Hepatocyte (in vitro differentiated cells): ENCODE measurements at regions not wholly inside any gene's neighbourhood (a gene's known extent, or its start where the extent isn't known, plus 50 kb on each side); places are given as distances from the start of the nearest gene placed in this dataset.

Source experiments
- DNase-seq: peaks from one replicate; pipeline ENCODE4 v3.0.0-alpha.2; 2016; ENCODE audit warnings: low spot score
- H2AFZ ChIP-seq: fragments of 200-600 bp; sonication (generic); 2 replicates; pipeline ENCODE4 v1.6.0; 2016; ENCODE audit warnings: antibody characterized with exemption, mild to moderate bottlenecking
- H3K27ac ChIP-seq: fragments of 200-600 bp; sonication (generic); 2 replicates; pipeline ENCODE4 v1.5.1; 2016; ENCODE audit warnings: mild to moderate bottlenecking
- H3K27me3 ChIP-seq: fragments of 200-600 bp; sonication (generic); 2 replicates; pipeline ENCODE4 v1.6.1; 2016
- H3K36me3 ChIP-seq: fragments of 200-600 bp; sonication (generic); replicated peaks from 2 replicates; pipeline ENCODE4 v1.5.1; 2016; ENCODE audit warnings: low read depth; ENCODE audit not compliant: insufficient read depth
- H3K4me1 ChIP-seq: fragments of 200-600 bp; sonication (generic); 2 replicates; pipeline ENCODE4 v1.5.1; 2016; ENCODE audit warnings: mild to moderate bottlenecking, moderate library complexity; ENCODE audit not compliant: insufficient read depth
- H3K4me2 ChIP-seq: fragments of 200-600 bp; sonication (generic); 2 replicates; pipeline ENCODE4 v1.6.0; 2016
- H3K4me3 ChIP-seq: fragments of 200-600 bp; sonication (generic); 2 replicates; pipeline ENCODE4 v1.5.1; 2016; ENCODE audit warnings: mild to moderate bottlenecking
- H3K79me2 ChIP-seq: fragments of 200-600 bp; sonication (generic); 2 replicates; pipeline ENCODE4 v1.6.0; 2017; ENCODE audit warnings: mild to moderate bottlenecking
- H3K9me2 ChIP-seq: fragments of 200-600 bp; sonication (generic); replicated peaks from 2 replicates; pipeline ENCODE4 v1.6.0; 2017; ENCODE audit warnings: mild to moderate bottlenecking; ENCODE audit not compliant: insufficient read depth
- H3K9me3 ChIP-seq: fragments of 200-600 bp; sonication (generic); 2 replicates; pipeline ENCODE4 v1.5.1; 2016; ENCODE audit warnings: low read depth, mild to moderate bottlenecking
- H4K20me1 ChIP-seq: fragments of 200-600 bp; sonication (generic); 2 replicates; pipeline ENCODE4 v1.6.0; 2016; ENCODE audit warnings: mild to moderate bottlenecking; ENCODE audit not compliant: insufficient read depth, poor library complexity, severe bottlenecking
- CTCF ChIP-seq: fragments of 200-600 bp; sonication (generic); IDR thresholded peaks from 2 replicates; pipeline ENCODE4 v1.5.1; 2016; ENCODE audit warnings: antibody characterized with exemption, mild to moderate bottlenecking; ENCODE audit not compliant: poor library complexity
- EZH2 ChIP-seq: fragments of 200-600 bp; sonication (generic); IDR thresholded peaks from 2 replicates; pipeline ENCODE4 v1.6.1; 2016; ENCODE audit warnings: antibody characterized with exemption, mild to moderate bottlenecking, borderline replicate concordance
- EZH2phosphoT487 ChIP-seq: fragments of 200-600 bp; sonication (generic); IDR thresholded peaks from one replicate; pipeline ENCODE4 v1.6.1; 2018; ENCODE audit warnings: antibody characterized with exemption, mild to moderate bottlenecking, low read depth, moderate library complexity; ENCODE audit not compliant: unreplicated experiment, severe bottlenecking
- WGBS: methylation state at CpG from one replicate; pipeline ENCODE4 v1.1.6; 2016; ENCODE audit warnings: low lambda C conversion rate; ENCODE audit errors: missing lambda C conversion rate; 5-methylcytosine and 5-hydroxymethylcytosine counted together

GRCh38 chr5:53426512-53426830 is 54.0 kb upstream of the FST start:
- no peak for TF ChIP-seq EZH2phosphoT487
- TF ChIP-seq EZH2 = no peak
- no peak for TF ChIP-seq CTCF
- Histone ChIP-seq H3K9me2 (no peaks in the 10 kb centered on the region), H3K36me3 (no peaks in the 10 kb centered on the region), H3K27ac (no peak overlapping the region), H3K27me3 (no peaks in the 10 kb centered on the region), H2AFZ (no peak overlapping the region), H3K4me1 (no peaks in the 10 kb centered on the region), H3K79me2 (no peaks in the 10 kb centered on the region), H4K20me1 (no peaks in the 10 kb centered on the region), H3K4me3 (no peak overlapping the region), H3K9me3 (no peaks in the 10 kb centered on the region), H3K4me2 (no peak overlapping the region)
- DNase-seq = no peak
- 40% methylated on average over 2 of the region's 2 CpGs for WGBS

DNA sequence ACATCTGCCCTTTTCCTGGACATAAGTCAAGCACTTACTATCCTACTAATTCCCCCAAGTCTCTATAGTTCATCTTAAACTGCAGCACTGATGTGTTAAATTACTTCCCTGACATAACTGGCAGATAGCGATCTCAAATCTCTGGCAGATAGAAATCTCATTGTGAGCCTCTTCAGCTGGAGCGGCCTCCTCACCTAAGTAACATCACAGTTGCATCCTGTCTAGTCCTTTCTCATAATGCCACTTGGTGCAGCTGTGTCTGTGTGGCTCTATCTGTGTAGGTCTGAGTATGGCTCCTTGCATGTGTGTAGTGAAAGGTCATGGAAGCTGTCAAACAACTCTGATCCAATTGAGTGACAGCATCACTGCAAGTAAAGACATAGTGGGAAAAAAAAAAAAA is 53.6 kb upstream of the FST start:
- TF ChIP-seq EZH2 (no peak), EZH2phosphoT487 (no peak), CTCF (no peak)
- DNase-seq = no peak
- Histone ChIP-seq H3K9me3 (no peaks in the 10 kb centered on the region), H3K9me2 (no peaks in the 10 kb centered on the region), H3K4me2 (no peak overlapping the region), H3K4me1 (no peaks in the 10 kb centered on the region), H3K79me2 (no peaks in the 10 kb centered on the region), H3K27me3 (no peaks in the 10 kb centered on the region), H3K27ac (no peak overlapping the region), H3K4me3 (no peak overlapping the region), H4K20me1 (no peaks in the 10 kb centered on the region), H3K36me3 (no peaks in the 10 kb centered on the region), H2AFZ (no peak overlapping the region)
- 79% methylated on average over 2 of the region's 2 CpGs for WGBS

DNA sequence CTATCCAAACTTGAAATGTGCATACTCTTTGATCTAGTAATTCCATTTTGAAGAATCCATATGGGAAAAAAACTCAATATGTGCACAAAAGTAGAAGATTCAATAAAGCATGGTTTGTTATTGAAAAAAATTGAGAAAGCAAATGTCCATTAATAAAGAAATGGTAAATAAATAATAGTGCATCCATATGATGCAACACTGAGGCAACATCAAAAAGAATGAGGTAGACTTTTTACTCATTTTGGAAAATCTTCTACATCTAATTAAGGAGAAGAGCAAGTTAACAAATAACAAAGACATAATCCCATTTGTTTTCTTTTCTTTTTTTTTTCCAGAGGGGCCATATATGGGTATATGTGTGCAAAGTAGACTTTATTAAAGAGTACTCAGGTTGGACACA is 52.5 kb upstream of the FST start:
- H3K27me3 ChIP-seq = no peaks in the 10 kb centered on the region
- H3K4me2 ChIP-seq = no peak overlapping the region
- H4K20me1 ChIP-seq = no peaks in the 10 kb centered on the region
- no peak for TF ChIP-seq CTCF
- TF ChIP-seq EZH2phosphoT487 = no peak
- no peak for TF ChIP-seq EZH2
- H2AFZ ChIP-seq = no peak overlapping the region
- H3K4me1 ChIP-seq = no peaks in the 10 kb centered on the region
- no peaks in the 10 kb centered on the region for H3K9me2 ChIP-seq
- H3K79me2 ChIP-seq = no peaks in the 10 kb centered on the region
- no peak overlapping the region for H3K4me3 ChIP-seq
- H3K27ac ChIP-seq = no peak overlapping the region
- no peaks in the 10 kb centered on the region for H3K36me3 ChIP-seq
- H3K9me3 ChIP-seq = no peaks in the 10 kb centered on the region
- no peak for DNase-seq

DNA sequence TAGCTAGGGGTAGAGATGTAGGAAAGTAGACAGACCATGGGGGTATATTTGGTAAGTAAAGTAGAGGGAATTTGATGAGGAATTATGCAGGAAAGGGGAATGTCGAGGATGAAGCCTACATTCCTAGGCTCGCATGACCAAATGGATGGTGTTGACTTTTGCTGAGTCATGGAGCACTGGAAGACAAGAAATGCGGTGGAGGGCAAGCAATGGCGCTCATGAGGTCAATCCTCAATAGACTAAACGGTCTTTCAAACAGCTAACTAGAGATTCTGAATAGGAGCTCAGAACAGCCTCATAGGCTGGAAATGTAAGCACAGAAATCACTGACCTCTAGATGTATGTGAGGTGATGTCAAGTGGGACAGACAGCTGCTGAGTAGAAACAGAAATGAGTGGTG is 50.7 kb upstream of the FST start:
- no peak overlapping the region for H2AFZ ChIP-seq

More for the DNA sequence above, 50.7 kb upstream of the FST start:
- Histone ChIP-seq H3K27me3 (no peaks in the 10 kb centered on the region), H3K4me3 (no peak overlapping the region), H3K27ac (no peak overlapping the region), H4K20me1 (no peaks in the 10 kb centered on the region), H3K79me2 (no peaks in the 10 kb centered on the region), H3K4me2 (no peak overlapping the region), H3K36me3 (no peaks in the 10 kb centered on the region), H3K4me1 (no peaks in the 10 kb centered on the region), H3K9me3 (no peaks in the 10 kb centered on the region), H3K9me2 (no peaks in the 10 kb centered on the region)
- no peak for DNase-seq
- 80% methylated on average over 5 of the region's 5 CpGs for WGBS
- TF ChIP-seq CTCF (no peak), EZH2 (no peak), EZH2phosphoT487 (no peak)
